Activated naive CD4-positive, alpha-beta T cell treated with Interleukin-2 at 50 U/mL for 16 hours (primary cell): ENCODE measurements at regions not wholly inside any gene's neighbourhood (a gene's known extent, or its start where the extent isn't known, plus 50 kb on each side); places are given as distances from the start of the nearest gene placed in this dataset.
A peak's percentile ranks its signal among the peaks of the same experiment; 100 is the strongest.

Experiments
- DNase-seq: peaks from one replicate; pipeline ENCODE4 v3.0.0-alpha.2; 2020

DNA sequence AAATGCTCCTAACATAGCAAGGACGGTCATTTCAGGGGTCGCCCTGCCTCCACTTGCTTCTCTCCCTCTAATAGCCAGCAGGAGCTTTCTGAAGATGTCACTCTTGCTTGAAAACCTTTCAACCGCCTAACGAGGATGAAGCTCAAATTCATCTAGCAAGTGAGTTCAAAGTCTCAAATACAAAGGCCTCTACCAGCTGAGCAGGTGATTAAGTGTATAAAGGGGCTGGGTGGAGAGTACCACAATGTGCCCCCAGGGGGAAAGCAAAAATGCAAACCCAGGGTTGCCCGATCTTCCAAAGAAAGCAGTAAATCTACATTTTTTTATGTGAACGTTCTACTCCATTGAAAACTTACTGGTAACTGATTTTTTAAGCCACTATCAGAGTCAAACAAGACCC, 50.4 kb upstream of the GRIP2 start:
- no peak for DNase-seq

DNA sequence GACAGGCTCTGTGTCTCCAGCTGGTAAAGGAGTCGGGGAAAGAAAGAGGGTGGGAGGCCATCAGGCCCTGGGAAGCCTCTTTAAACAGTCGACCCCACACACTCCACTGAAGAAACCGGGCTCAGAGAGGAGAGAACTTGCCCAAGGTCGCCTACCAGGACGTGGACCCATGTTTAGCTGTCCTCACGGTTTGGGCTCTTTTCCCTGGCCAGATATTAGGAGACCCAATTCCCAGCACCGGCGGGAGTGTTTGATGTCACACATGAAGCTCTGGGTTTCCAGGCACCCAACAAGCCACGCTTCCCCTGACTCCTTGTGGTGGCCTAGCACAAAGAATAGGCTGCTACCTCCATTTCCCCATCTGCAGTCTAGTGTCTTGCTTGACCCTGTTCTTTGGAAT, 52.2 kb upstream of the GRIP2 start:
- DNase-seq: no peak

DNA sequence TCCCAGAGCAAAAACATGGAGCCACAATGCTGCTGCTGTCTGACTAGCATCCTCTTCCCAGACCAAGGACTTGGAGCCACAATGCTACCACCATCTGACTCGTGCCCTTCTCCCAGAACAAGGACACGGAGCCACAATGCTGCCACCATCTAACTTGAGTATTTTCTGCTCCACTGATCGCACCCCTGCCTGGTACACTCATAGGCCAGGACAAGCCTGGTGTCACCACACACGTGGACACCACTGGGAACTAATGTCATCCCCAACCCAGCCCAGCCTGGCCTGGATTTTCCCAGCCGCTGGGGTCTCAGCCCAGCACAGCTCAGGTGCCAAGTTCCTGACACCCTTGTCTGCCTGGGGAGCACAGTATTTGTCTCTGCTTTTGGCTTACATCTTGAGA, 52.7 kb upstream of the GRIP2 start:
- DNase-seq: no peak

DNA sequence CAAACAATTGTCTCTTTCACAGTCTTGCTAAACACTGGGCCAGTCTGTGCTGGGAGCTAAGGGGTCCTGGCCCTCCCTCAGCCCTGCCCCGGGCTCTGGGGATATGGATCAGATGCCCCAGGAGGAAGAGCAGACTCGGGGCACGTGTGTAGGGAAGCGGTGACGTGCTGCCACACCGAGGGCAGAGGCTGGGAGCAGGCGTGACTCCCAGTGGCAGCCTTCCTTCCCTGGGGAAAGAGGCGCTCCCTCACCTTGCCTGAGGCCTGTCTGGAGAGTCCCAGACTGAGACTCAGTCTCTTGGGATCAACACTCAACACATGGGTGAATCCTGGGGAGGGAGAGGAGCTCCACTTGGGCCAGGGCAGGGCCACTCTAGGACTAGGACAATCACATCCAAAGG, 54.1 kb upstream of the GRIP2 start:
- DNase-seq: no peak

DNA sequence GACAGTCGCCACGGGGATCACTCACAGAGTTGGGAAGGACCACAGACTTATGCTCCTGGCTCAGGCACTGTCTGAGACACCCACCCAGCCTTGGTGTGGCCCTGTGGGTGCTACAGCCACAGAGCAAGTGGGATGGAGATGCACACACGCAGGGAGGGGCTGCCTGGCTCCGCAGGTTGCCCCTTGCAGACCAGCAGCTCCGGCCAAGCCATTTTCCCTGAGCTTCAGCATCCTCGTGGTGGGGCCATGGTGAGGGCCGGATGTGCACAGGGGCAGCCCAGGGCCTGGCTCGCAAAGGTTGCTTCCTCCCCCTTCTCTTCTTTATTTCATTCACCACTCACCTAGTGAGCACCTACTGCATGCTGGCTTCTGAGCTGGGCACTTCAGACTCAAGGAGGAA, 55.4 kb upstream of the GRIP2 start:
- no peak for DNase-seq

DNA sequence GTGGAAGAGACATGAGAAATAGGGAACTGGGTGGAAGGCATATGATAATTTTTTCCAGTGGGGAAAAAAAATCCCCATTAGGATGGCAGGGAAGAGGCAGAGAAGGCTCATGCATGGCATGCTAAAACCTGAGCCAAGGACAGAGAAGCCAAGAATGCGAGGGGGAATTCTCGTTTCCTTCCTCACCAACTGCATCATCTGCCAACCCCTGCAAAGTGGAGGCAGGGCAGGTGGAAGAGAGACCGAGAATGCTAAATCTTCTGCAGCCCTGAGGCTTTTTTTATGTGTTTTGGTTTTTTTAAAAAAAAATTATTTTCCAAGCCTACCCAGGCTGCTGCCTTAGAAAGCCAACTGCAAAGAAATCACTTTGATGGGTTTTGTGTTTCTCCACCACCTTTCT, 54.3 kb upstream of the CCDC174 start:
- no peak for DNase-seq

DNA sequence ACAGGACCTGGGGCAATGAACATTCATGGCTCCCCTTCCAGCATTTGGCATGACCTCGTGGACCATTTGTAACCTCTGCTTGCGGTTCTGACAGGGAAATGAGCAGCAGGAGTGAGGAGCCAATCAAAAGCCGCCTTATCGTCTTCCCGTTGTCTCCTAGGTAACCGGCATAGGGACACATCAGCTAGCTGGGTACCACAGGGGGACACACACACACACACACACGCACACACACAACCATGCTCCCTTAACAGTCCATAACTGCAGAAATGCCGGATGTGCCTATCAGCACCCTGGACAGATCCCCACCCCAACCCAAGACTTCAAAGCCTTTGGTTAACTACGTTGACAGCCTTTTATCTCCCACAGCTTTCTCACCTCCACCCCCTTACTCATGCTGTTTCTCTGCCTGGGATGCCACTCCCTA, 53.4 kb upstream of the CCDC174 start:
- DNase-seq: peak; percentile 43

DNA sequence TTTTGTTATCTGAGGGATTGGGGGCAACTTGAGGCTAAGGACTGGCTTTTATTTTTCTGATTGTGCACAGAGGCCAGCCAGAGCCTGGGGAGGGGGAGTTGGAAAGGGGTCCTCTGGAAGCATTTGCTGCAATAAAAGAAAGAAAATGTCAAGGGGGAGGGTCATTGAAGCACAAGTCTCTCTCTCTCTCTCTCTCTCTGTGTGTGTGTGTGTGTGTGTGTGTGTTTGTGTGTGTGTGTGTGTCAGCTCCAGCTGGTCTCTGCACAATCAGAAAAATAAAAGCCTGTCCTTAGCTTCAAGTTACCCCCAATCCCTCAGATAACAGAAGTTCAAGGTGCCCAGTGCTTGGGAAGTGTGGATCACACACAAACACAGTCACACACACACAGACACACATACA, 52.1 kb upstream of the CCDC174 start:
- DNase-seq: no peak

DNA sequence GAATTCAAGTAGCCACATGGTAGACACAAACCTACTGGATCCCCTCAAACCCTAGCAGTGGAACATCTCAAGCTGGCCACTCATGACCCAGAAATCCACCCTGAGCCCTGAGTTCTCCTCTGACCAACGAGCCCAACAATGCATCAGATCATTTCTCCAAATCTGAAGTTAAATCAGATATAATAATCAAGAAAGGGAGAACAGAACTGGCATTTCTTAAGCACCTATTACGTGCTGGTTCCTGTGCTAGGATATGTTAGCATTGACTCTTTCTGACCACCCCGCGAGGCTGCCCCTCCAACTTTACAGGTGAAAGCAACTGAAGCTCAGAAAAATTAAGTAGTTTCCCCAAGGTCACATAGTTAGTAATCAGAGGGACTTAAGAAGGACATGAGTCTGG, 51.5 kb upstream of the CCDC174 start:
- DNase-seq: no peak

DNA sequence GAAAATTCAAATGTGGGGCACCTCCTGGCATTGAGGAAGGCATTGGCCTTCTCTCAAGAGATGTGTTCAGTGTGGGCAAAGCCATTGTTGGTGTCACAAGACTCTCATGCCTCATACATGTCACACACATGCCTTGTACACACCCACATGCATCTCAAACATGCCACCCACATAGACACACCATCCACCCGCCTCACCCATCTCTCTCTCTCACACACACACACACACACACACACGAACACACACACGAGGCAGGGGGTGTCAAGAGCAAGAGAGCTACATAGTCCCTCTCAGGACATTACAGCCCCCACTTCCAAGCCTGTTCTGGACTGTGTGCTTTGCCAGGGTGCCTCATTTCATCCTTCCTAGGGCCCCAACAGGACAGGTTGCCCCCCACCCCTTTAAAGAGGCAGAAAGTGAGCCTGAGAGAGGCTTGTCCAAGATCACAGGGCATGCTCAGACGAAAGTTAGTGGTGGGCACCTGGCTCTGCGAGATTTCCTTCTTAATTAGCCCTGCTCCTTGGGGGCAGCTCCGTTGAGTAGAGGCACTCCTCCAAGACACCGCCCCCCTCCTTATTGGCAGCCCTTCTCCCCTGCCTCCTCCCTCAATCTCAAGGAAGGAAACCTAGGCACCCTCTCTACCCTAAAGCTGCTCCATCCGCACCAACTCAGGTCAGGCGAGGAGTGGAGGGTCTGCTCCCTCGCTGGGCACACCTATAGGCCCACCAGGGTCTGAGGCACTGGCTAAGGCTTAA, 50.5 kb upstream of the CCDC174 start:
- no peak for DNase-seq

DNA sequence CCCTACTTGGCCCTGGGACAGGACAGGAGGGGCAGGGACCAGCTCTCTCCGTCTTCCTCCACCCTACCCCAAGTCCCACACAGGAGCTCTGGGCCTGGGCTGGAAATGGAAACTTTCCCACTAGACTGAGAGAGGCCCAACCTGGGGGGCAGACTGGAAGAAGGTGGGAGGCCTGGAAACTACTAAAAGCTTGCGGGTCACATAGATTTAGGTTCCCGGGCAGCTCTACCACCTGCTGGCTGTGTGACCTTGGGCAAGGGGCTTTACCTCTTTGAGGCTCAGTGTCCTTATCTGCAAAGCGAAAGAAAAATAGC, 49.9 kb upstream of the CCDC174 start:
- DNase-seq: no peak
